ENCODE measurements at regions not wholly inside any gene's neighbourhood (a gene's known extent, or its start where the extent isn't known, plus 50 kb on each side); places are given as distances from the start of the nearest gene placed in this dataset.
"Not testable (repeated sequence)": the region's sequence is repeated elsewhere in the genome, so short reads cannot be mapped to it uniquely, and the experiment has no call there.

DNA sequence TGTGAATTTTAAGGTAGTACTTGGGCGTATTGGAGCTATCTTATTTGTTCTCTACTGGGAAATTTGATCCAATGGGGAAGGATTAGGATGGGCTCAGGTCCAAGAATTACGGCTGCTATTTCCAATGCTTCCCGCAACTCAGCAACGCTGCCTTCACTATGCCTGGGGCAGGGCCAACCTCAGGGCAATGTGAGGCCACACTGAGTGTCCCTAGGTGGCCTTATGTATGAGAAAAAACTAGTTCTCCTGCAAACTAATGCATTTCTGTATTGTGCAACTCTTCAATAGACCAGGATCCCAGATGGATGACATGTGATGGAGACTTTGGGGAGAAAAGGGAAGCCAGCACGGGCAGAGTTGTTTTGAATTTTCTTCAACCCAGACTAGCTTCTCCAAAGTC is 168.1 kb downstream of the DUSP10 start:
- DNase-seq (ENCODE audit: low read depth) = peak; percentile 3

DNA sequence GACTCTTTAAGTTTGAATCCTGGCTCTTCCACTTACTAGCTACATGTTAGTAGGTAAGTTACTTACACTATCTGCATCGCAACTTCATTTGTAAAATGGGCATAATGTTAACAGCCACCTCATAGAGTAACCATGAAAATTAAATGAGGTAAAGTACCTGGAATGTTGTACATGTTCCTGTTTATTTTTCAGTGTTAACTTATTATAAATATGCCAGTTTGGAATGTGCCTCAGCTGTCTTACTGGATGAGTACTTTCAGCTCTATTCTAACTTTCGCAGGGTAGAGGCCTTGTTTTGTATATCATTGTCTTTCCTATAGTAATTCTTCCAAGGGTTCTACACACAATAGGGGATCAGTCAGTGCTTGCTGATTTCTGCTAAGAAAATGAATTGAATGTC is 167.4 kb downstream of the DUSP10 start:
- no peak for DNase-seq (ENCODE audit: low read depth)

- no peak for DNase-seq (ENCODE audit: low read depth)
Observed at GRCh38 chr1:221575605-221576004, 166.3 kb downstream of the DUSP10 start.

- no peak for DNase-seq (ENCODE audit: low read depth)
Observed at GRCh38 chr1:221576268-221576667, 165.6 kb downstream of the DUSP10 start.

GRCh38 chr1:221583465-221583864 is 158.4 kb downstream of the DUSP10 start:
- no peak for DNase-seq (ENCODE audit: low read depth)

GRCh38 chr1:221587013-221587412 is 154.9 kb downstream of the DUSP10 start:
- not testable (repeated sequence) for DNase-seq (ENCODE audit: low read depth)

- not testable (repeated sequence) for DNase-seq (ENCODE audit: low read depth)
Observed at GRCh38 chr1:221591250-221591649, 150.6 kb downstream of the DUSP10 start.

GRCh38 chr1:221594576-221594975 is 147.3 kb downstream of the DUSP10 start:
- no peak for DNase-seq (ENCODE audit: low read depth)

DNA sequence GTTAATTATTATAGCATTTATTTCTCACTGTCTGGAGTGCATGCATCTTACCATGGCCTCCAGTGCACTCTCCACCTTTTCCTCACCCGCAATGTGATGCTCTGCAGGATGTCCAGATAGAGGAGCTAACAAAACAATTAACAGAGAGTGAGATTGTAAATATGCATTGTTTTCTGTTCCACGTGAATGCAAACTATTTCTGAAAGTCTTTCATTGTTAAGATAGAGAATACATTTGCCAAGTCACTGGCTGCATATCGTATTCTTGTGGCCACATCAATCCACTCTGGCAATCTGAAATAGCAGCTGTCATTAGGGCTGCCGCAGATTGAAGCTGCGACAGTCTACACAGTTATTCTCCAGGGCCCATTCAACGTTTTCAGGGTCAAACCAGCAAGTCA is 143.8 kb downstream of the DUSP10 start:
- no peak for DNase-seq (ENCODE audit: low read depth)

GRCh38 chr1:221601166-221601565 is 140.7 kb downstream of the DUSP10 start:
- no peak for DNase-seq (ENCODE audit: low read depth)

DNA sequence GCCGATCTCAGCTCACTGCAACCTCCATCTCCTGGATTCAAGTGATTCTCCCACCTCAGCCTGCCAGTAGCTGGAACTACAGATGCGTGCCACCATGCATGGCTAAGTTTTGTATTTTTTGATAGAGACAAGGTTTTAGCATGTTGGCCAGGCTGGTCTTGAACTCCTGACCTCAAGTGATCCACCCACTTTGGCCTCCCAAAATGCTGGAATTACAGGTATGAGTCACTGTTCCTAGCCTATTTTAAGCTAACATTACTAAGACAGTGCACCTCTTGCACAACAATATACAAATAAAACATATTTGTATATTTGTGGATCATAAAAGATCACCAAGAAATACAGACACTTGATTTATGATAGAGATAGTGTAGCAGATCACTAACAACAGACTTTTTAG is 139.1 kb downstream of the DUSP10 start:
- DNase-seq (ENCODE audit: low read depth) = peak; percentile 11

DNA sequence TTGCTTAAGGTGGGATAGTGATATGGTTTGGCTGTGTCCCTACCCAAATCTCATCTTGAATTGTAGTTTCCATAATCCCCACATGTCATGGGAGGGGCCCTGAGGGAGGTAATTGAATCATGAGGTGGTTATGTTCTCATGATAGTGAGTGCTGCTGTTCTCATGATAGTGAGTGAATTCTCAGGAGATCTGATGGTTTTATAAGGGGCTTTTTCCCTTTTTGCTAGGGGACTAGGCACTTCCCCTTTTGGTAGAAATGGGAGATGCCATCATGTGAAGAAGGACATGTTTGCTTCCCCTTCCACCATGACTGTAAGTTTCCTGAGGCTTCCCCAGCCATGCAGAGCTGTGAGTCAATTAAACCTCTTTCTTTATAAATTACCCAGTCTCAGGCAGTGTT is 137.5 kb downstream of the DUSP10 start:
- not testable (repeated sequence) for DNase-seq (ENCODE audit: low read depth)

GRCh38 chr1:221604948-221605347 is 136.9 kb downstream of the DUSP10 start:
- DNase-seq (ENCODE audit: low read depth) = no peak

GRCh38 chr1:221605569-221605968 is 136.3 kb downstream of the DUSP10 start:
- DNase-seq (ENCODE audit: low read depth) = no peak

- peak; percentile 13 for DNase-seq (ENCODE audit: low read depth)
Observed at GRCh38 chr1:221606256-221606655, 135.6 kb downstream of the DUSP10 start.

DNA sequence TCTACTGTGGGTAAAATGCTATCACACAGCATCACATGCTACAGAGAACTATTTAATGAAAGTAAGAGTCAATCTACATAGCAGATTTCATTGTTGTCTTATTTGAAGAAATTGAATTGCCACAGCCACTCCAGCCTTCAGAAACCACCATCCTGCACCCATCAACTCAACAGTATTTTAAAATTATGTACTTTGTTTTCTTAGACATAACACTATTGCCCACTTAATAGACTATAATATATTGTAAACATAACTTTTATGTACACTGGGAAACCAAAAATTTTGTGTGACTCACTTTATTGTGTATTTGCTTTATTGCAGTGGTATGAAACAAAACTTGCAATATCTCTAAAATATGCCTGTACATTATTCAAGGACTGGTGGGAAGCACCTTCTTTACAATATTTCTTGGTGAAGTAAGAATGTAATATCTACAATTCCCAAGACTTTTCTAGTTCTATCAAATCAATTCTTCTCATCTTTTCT is 133.0 kb downstream of the DUSP10 start:
- no peak for DNase-seq (ENCODE audit: low read depth)

- DNase-seq (ENCODE audit: low read depth) = no peak
Observed at GRCh38 chr1:221611656-221612046, 130.2 kb downstream of the DUSP10 start.

- DNase-seq (ENCODE audit: low read depth) = peak; percentile 67
Observed at GRCh38 chr1:221612047-221612777, 129.7 kb downstream of the DUSP10 start.

- DNase-seq (ENCODE audit: low read depth) = no peak
Observed at GRCh38 chr1:221620437-221621384, 121.2 kb downstream of the DUSP10 start.

DNA sequence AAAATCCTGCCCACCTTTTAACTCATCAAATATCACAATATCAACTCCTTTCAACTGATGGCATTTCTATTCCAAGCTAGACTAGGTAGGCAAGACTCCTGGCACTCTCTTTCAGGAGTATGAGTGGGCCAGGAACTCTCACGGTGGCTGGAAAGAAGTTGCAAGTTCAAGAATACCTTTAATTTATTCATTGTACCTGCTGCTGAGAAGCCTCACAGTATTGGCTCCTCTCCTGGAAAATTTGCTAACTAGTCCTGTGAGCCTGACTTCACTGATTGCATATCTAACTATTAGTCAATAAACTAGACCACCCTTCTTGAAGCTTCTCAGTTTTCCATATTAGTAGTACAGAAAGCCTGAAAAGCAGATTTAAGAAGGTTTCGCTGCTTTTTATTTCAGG is 120.2 kb downstream of the DUSP10 start:
- DNase-seq (ENCODE audit: low read depth) = no peak

GRCh38 chr1:221622389-221622788 is 119.5 kb downstream of the DUSP10 start:
- DNase-seq (ENCODE audit: low read depth) = no peak

GRCh38 chr1:221625026-221625425 is 116.9 kb downstream of the DUSP10 start:
- no peak for DNase-seq (ENCODE audit: low read depth)

- DNase-seq (ENCODE audit: low read depth) = no peak
Observed at GRCh38 chr1:221626041-221626440, 115.8 kb downstream of the DUSP10 start.
